HG02981 (cell line): ENCODE measurements at regions not wholly inside any gene's neighbourhood (a gene's known extent, or its start where the extent isn't known, plus 50 kb on each side); places are given as distances from the start of the nearest gene placed in this dataset.

Source experiments
- ATAC-seq: cut with Tn5 transposase; IDR thresholded peaks from one replicate; pipeline ENCODE4 v1.9.1; 2021; ENCODE audit warnings: mild to moderate bottlenecking, moderate library complexity; ENCODE audit not compliant: unreplicated experiment

DNA sequence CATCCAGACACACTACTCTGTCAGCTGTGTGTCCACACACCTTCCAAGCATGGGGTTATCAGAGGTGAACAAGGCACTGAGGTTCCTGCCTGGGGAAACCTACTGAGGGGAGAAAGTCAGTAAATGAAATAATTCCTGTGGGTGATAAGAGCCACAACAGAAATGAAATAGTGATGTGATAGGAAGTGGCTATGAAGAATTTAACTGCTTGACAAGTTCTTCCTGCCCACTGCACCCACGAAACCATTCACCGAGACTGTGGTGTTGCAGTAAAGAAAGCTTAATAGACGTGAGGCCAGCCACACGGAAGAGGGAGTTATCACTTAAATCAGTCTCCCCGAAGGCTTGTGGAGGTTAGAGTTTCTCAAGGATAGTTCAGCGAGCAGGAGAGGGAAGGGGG, 353.1 kb downstream of the UQCRFS1 start:
- ATAC-seq, result no peak

- no peak for ATAC-seq
Measured at GRCh38 chr19:28858933-28859332, 354.0 kb downstream of the UQCRFS1 start.

GRCh38 chr19:28857967-28858366, 355.0 kb downstream of the UQCRFS1 start:
- no peak for ATAC-seq

DNA sequence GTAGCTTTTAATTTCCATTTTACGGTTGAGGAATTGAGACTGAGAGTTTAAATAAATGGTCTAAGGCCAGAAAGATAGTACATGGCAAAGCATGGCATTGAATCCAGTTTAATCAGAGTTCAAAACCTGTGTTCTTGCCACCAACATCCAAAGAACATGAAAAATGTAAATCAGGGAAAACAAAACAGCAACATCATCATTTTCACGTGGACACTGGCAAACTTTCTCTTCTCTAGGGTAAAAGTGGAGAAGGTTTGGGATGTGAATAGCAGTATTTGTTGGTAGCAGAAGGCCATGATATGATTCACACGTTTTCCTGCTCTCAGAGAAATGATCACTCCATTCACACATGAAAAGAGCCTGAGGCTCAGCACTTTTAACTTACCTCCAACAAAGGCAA, 357.7 kb downstream of the UQCRFS1 start:
- no peak for ATAC-seq

- ATAC-seq, result no peak
Measured at GRCh38 chr19:28847468-28847867, 365.5 kb downstream of the UQCRFS1 start.

- no peak for ATAC-seq
Measured at GRCh38 chr19:28846094-28846812, 366.7 kb downstream of the UQCRFS1 start.

GRCh38 chr19:28843761-28844492, 369.0 kb downstream of the UQCRFS1 start:
- ATAC-seq, result no peak

DNA sequence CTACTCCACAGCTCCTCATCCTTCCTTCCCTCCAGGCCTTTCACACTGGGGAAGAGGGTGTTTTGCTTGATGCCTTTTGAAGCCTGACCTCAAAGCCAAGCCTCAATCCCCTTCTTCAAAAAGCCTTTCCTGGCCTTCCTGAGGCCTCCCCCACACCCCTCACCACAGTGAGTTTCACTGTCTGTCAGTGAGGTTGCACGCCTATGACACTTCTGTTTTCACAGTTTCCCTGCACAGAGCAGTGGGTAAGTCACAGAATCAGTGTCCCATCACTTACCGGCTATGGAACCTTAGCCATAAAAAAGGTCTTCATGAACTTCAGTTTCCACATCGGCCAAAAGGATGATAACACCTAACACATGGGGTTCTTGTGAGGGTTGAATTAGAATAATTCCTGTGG, 371.4 kb downstream of the UQCRFS1 start:
- no peak for ATAC-seq

DNA sequence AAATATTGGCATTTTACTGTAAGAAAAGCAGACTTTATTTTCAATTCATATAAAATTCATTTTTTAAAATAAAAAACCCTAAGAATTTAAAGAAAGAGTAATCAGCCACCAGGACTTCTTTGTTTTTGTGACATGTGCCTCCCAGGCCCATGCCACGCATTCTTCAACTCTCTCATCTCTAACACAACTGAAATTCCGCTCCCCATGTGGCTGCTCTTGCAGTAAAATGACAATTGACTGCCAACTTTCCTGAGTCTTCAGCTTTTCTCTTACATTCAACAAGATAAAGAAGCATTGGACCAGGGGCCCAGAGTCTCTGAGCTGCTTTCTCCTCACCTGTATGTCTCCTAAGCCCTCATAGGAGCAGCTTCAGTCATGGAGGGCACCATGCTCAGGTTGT, 372.1 kb downstream of the UQCRFS1 start:
- no peak for ATAC-seq

DNA sequence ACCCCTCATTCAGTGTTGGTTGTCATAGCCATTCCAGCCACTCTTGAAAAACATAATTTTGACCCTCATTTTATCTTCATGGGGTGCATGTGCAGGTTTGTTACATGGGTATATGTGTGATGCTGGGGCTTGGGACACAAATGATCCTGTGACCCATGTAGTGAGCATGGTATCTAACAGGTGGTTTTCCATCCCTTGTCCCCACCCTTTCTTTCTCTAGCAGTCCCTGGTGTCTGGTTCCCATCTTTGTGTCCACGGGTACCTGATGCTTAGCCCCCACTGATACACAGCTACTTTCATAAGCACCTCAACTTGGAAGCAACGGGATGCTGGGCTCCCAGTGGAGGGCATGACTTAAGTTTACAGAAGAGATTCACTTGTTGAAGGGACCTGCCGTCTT, 373.5 kb downstream of the UQCRFS1 start:
- ATAC-seq, result no peak

DNA sequence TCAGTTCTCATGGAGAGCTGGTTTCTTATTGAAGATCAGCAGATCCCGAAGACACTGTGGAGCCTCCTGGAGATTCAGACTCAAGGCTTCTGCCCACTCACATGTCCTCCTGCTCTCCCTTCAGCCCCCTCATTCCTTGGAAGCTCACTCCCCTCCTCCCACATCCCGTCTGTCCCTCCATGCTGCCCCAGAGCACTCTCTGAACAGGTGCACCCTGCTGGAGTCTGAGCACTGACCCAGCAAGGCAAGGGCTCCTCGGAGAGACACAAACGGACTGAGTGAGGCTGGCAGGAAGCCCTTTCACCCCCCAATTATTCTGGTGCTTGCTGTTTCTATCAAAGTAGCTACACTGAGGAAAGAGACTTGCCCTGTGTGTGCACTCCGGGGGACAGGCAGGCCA, 374.0 kb downstream of the UQCRFS1 start:
- no peak for ATAC-seq

DNA sequence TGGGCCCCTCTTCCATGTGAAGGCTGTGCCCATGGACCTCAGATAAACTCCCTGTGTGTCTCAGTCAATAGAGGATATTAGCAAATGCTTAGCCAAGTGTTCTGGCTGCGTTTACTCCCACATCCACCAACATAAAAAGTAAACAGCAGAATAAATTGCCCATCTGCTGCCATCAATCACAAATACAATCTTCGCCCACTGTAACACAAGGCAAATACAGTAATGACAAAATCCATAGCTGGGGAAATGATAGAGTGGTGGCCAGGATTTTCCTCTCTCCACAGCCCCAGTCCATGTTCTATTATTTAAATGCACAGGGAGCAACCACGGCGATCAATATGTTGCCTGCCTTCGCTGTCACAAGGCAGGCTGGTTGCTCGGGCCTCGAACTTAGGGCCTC, 376.5 kb downstream of the UQCRFS1 start:
- ATAC-seq, result no peak

DNA sequence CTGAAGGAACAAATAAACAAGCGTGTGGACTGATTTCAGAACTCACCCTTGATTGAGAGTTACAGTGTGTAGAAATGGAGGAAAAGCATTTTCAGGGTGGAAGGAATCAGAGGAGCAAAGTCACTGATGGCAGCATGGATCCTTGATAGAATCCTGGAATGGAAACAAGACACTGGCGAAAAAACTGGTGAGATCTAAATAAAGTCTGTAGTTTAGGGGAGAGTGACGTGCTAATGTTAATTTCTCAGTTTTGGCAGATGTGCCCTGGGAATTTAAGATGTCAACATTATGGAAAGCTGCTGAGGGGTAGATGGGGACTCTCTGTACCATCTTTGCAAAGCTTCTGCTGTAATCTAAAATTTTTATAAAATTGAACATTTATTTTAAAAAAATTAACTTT, 378.0 kb downstream of the UQCRFS1 start:
- ATAC-seq, result no peak

GRCh38 chr19:28831462-28831861, 381.5 kb downstream of the UQCRFS1 start:
- ATAC-seq, result no peak

DNA sequence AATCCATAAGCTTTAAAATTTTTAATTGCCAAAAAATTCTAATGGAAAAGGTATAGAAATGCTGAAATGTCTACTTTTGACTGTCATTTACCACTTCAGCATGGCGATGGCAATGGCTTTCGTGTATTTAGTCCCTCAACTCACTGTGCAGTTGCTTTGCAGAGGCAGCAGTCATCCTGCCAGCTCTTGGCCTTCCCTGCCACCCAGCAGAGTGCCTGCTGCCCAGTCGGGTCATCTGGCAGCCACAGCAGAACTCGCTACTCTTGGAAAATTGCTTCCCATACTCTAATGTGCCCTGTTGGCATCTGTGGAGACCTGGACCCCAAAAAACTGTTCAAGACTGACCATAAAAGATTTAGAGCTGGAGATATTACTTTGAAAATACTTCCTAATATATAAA, 383.2 kb downstream of the UQCRFS1 start:
- no peak for ATAC-seq

DNA sequence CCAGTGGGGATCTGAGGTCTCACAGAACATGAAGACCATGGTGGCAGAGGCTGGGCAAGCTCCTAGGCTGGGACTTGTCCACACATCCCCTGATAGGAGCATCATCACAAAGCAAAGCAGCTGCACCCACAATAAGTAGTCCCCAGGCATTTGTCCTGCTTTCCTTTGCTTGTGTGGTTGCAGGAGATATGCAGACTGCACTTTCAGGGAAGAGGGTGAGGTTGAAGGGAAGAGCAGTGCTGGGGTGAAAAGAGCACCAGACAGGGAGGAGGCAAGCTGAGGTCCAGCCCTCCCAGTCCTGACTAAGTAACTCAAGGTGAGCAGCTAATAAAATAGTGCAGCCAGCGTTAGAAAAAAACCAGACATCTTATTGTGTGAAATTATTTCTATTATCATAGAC, 383.6 kb downstream of the UQCRFS1 start:
- no peak for ATAC-seq

DNA sequence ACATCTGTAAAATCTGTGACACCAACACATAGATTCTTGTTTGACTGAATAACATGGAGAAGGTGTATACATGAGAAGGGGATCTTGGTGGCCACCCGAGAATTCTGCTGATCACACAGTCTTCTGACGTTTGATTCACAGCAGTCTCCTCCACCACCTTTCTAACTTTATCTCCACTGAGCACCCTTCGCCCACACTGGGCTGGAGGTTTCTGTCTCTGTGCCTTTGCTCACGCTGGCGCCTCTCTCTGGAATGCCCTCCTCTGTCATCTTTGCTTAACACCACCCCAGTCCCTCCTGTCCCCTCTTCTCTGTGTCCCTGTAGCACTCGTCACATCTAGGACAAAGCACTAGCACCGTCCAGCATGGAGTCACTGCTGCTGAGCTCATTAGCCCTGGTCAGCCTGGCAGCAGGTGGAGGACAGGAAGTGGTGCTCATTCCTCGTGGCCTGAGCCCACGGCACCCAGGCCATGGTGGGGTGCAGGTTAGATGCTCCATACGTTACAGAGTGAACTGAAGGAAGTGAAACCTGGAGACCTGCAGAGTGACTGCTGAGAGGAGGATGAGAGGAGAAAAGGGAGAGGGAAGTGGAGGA, 384.6 kb downstream of the UQCRFS1 start:
- no peak for ATAC-seq

- ATAC-seq, result no peak
Measured at GRCh38 chr19:28827382-28827781, 385.6 kb downstream of the UQCRFS1 start.

- ATAC-seq, result no peak
Measured at GRCh38 chr19:28823338-28823961, 389.5 kb downstream of the UQCRFS1 start.

DNA sequence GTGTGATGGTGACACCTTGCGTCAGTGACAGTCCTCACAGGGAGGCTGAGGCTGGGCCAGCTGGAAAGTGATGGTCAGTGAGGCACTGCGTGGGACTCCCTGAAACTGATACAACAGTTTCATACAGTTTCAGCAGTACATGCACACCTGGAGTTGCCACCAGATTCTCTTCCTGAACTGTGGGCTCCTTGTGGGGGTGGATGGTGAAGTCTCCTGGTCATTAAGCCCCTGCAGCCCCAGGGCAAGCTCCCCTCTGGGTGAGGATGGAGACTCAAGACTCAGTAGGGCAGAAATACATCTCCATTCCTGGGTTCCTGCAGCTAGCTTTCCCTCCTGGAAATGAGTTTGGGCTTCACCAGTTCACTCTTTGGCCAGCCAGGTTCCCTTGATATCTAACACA, 392.7 kb downstream of the UQCRFS1 start:
- ATAC-seq, result no peak

DNA sequence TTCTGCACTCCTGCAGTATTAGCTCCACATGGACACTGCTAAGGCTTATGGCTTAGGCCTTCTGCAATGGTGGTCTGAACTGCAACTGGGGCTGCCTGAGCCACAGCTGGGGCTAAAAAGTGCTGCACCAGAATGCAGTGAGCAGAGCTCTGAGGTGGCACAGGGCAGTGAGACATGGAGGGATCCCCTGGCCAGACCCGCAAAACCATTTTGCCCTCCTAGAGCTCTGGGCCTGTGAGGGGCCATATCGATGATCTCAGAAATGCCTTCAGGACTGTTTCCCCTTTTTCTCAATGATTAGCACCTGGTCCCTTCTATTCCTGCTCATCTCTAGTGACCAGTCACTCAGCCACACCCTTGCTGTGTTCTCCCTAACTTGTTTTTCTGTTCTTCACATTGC, 397.7 kb downstream of the UQCRFS1 start:
- ATAC-seq, result no peak

DNA sequence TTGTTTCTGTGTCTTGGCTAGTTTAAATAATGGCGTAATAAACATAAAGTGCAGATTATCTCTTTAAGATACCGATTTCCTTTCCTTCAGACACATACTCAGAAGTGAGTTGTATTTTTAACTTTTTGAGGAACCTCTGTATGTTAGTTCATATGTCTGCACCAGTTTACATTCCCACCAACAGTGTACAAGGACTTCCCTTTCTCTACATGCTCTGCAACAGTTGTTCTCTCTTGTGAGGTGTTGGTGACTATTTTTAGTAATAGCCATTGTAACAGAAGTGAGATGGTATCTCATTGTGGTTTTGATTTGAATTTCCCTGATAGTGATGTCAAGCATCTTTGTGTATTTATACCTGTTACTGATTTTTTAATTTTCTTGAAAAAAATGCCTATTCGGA, 418.6 kb downstream of the UQCRFS1 start:
- no peak for ATAC-seq
